ENCODE measurements at regions not wholly inside any gene's neighbourhood (a gene's known extent, or its start where the extent isn't known, plus 50 kb on each side); places are given as distances from the start of the nearest gene placed in this dataset.

DNA sequence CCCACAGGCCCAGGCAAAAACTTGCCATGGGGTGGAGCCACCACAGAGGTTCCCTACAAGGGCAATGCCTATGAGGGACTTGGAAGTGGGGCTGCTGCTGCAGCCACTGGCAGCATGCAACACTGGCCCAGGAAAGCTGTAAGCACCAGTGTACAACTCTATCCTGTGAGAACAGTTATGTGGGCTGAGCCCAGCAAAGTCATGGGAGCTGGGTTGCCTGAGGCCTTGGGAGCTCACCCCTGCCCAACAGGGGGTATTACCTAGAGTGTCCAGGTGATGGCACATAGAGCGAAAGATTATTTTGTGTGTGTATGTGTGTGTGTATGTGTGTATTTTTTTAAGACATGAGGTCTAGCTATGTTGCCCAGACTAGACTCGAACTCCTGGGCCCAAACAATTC, 57.0 kb downstream of the TANC2 start:
- TF ChIP-seq TAF1 (IDR thresholded peaks at IDR 0.05; ENCODE audit: low read depth), result no peak
- TF ChIP-seq CREB1 (IDR thresholded peaks at IDR 0.05; ENCODE audit: low read depth), result no peak
- TF ChIP-seq TCF12 (IDR thresholded peaks at IDR 0.05; ENCODE audit: low read depth), result no peak
- no peak for TF ChIP-seq RAD21 (IDR thresholded peaks at IDR 0.05; ENCODE audit: low read depth)
- TF ChIP-seq EP300 (IDR thresholded peaks at IDR 0.05; ENCODE audit: borderline replicate concordance), result no peak
- TF ChIP-seq YY1 (IDR thresholded peaks at IDR 0.05; ENCODE audit: low read depth), result no peak
- TF ChIP-seq TEAD4 (IDR thresholded peaks at IDR 0.05), result no peak
- TF ChIP-seq ZBTB7A (IDR thresholded peaks at IDR 0.05; ENCODE audit: low read depth), result no peak
- TF ChIP-seq NFIC (IDR thresholded peaks at IDR 0.05), result no peak
- TF ChIP-seq, protein P1, sequence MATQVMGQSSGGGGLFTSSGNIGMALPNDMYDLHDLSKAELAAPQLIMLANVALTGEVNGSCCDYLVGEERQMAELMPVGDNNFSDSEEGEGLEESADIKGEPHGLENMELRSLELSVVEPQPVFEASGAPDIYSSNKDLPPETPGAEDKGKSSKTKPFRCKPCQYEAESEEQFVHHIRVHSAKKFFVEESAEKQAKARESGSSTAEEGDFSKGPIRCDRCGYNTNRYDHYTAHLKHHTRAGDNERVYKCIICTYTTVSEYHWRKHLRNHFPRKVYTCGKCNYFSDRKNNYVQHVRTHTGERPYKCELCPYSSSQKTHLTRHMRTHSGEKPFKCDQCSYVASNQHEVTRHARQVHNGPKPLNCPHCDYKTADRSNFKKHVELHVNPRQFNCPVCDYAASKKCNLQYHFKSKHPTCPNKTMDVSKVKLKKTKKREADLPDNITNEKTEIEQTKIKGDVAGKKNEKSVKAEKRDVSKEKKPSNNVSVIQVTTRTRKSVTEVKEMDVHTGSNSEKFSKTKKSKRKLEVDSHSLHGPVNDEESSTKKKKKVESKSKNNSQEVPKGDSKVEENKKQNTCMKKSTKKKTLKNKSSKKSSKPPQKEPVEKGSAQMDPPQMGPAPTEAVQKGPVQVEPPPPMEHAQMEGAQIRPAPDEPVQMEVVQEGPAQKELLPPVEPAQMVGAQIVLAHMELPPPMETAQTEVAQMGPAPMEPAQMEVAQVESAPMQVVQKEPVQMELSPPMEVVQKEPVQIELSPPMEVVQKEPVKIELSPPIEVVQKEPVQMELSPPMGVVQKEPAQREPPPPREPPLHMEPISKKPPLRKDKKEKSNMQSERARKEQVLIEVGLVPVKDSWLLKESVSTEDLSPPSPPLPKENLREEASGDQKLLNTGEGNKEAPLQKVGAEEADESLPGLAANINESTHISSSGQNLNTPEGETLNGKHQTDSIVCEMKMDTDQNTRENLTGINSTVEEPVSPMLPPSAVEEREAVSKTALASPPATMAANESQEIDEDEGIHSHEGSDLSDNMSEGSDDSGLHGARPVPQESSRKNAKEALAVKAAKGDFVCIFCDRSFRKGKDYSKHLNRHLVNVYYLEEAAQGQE (IDR thresholded peaks at IDR 0.05; ENCODE audit: low read depth), result no peak
- no peak for TF ChIP-seq EGR1 (IDR thresholded peaks at IDR 0.05)
